Hepatocyte (in vitro differentiated cells): ENCODE measurements at regions not wholly inside any gene's neighbourhood (a gene's known extent, or its start where the extent isn't known, plus 50 kb on each side); places are given as distances from the start of the nearest gene placed in this dataset.
A peak's percentile ranks its signal among the peaks of the same experiment; 100 is the strongest.

Experiments used
- DNase-seq: peaks from one replicate; pipeline ENCODE4 v3.0.0-alpha.2; 2016; ENCODE audit warnings: low spot score
- H2AFZ ChIP-seq: fragments of 200-600 bp; sonication (generic); 2 replicates; pipeline ENCODE4 v1.6.0; 2016; ENCODE audit warnings: antibody characterized with exemption, mild to moderate bottlenecking
- H3K27ac ChIP-seq: fragments of 200-600 bp; sonication (generic); 2 replicates; pipeline ENCODE4 v1.5.1; 2016; ENCODE audit warnings: mild to moderate bottlenecking
- H3K27me3 ChIP-seq: fragments of 200-600 bp; sonication (generic); 2 replicates; pipeline ENCODE4 v1.6.1; 2016
- H3K36me3 ChIP-seq: fragments of 200-600 bp; sonication (generic); replicated peaks from 2 replicates; pipeline ENCODE4 v1.5.1; 2016; ENCODE audit warnings: low read depth; ENCODE audit not compliant: insufficient read depth
- H3K4me1 ChIP-seq: fragments of 200-600 bp; sonication (generic); 2 replicates; pipeline ENCODE4 v1.5.1; 2016; ENCODE audit warnings: mild to moderate bottlenecking, moderate library complexity; ENCODE audit not compliant: insufficient read depth
- H3K4me2 ChIP-seq: fragments of 200-600 bp; sonication (generic); 2 replicates; pipeline ENCODE4 v1.6.0; 2016
- H3K4me3 ChIP-seq: fragments of 200-600 bp; sonication (generic); 2 replicates; pipeline ENCODE4 v1.5.1; 2016; ENCODE audit warnings: mild to moderate bottlenecking
- H3K79me2 ChIP-seq: fragments of 200-600 bp; sonication (generic); 2 replicates; pipeline ENCODE4 v1.6.0; 2017; ENCODE audit warnings: mild to moderate bottlenecking
- H3K9me2 ChIP-seq: fragments of 200-600 bp; sonication (generic); replicated peaks from 2 replicates; pipeline ENCODE4 v1.6.0; 2017; ENCODE audit warnings: mild to moderate bottlenecking; ENCODE audit not compliant: insufficient read depth
- H3K9me3 ChIP-seq: fragments of 200-600 bp; sonication (generic); 2 replicates; pipeline ENCODE4 v1.5.1; 2016; ENCODE audit warnings: low read depth, mild to moderate bottlenecking
- H4K20me1 ChIP-seq: fragments of 200-600 bp; sonication (generic); 2 replicates; pipeline ENCODE4 v1.6.0; 2016; ENCODE audit warnings: mild to moderate bottlenecking; ENCODE audit not compliant: insufficient read depth, poor library complexity, severe bottlenecking
- EZH2 ChIP-seq: fragments of 200-600 bp; sonication (generic); IDR thresholded peaks from 2 replicates; pipeline ENCODE4 v1.6.1; 2016; ENCODE audit warnings: antibody characterized with exemption, mild to moderate bottlenecking, borderline replicate concordance
- EZH2phosphoT487 ChIP-seq: fragments of 200-600 bp; sonication (generic); IDR thresholded peaks from one replicate; pipeline ENCODE4 v1.6.1; 2018; ENCODE audit warnings: antibody characterized with exemption, mild to moderate bottlenecking, low read depth, moderate library complexity; ENCODE audit not compliant: unreplicated experiment, severe bottlenecking
- WGBS: methylation state at CpG from one replicate; pipeline ENCODE4 v1.1.6; 2016; ENCODE audit warnings: low lambda C conversion rate; ENCODE audit errors: missing lambda C conversion rate; 5-methylcytosine and 5-hydroxymethylcytosine counted together
- TF ChIP-seq, protein P1 (sequence below): fragments of 200-600 bp; sonication (generic); IDR thresholded peaks from 2 replicates; pipeline ENCODE4 v1.5.1; 2016; ENCODE audit warnings: antibody characterized with exemption, mild to moderate bottlenecking; ENCODE audit not compliant: poor library complexity

DNA sequence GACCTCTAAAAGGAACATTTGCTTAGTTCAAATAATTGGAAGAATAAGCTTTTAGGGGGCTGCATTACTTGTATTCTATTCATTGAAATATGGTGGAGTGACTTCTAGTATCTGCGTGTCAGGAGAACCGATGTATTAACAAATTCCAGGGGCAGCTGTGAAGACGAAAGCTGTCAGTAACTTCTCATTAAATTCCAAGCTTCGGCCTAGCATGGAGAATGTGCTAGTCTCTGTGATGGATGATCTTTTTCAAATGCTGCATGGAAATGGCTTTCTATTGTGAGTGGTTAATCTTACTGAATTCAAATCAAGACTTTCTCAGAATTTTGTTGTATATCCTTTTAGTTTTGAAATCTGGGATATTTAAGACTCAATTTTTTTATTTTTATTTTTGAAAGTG lies 429.9 kb downstream of the ADGRL2 start:
- Histone ChIP-seq H3K27me3 (no peaks in the 10 kb centered on the region), H3K4me3 (no peak overlapping the region), H2AFZ (no peak overlapping the region), H3K27ac (no peak overlapping the region), H3K9me3 (no peaks in the 10 kb centered on the region), H3K4me1 (peaks cover 11% of the 10 kb centered on the region), H4K20me1 (no peaks in the 10 kb centered on the region), H3K4me2 (no peak overlapping the region), H3K9me2 (no peaks in the 10 kb centered on the region), H3K79me2 (no peaks in the 10 kb centered on the region), H3K36me3 (no peaks in the 10 kb centered on the region)
- TF ChIP-seq, protein P1, sequence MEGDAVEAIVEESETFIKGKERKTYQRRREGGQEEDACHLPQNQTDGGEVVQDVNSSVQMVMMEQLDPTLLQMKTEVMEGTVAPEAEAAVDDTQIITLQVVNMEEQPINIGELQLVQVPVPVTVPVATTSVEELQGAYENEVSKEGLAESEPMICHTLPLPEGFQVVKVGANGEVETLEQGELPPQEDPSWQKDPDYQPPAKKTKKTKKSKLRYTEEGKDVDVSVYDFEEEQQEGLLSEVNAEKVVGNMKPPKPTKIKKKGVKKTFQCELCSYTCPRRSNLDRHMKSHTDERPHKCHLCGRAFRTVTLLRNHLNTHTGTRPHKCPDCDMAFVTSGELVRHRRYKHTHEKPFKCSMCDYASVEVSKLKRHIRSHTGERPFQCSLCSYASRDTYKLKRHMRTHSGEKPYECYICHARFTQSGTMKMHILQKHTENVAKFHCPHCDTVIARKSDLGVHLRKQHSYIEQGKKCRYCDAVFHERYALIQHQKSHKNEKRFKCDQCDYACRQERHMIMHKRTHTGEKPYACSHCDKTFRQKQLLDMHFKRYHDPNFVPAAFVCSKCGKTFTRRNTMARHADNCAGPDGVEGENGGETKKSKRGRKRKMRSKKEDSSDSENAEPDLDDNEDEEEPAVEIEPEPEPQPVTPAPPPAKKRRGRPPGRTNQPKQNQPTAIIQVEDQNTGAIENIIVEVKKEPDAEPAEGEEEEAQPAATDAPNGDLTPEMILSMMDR: no peak
- no peak for TF ChIP-seq EZH2
- TF ChIP-seq EZH2phosphoT487: no peak
- WGBS: 78% methylated on average over 4 of the region's 4 CpGs
- no peak for DNase-seq

- Histone ChIP-seq H3K4me1 (peaks cover 11% of the 10 kb centered on the region), H3K79me2 (no peaks in the 10 kb centered on the region), H4K20me1 (no peaks in the 10 kb centered on the region), H3K27me3 (no peaks in the 10 kb centered on the region), H3K4me2 (no peak overlapping the region), H2AFZ (no peak overlapping the region), H3K36me3 (no peaks in the 10 kb centered on the region), H3K9me2 (no peaks in the 10 kb centered on the region), H3K4me3 (no peak overlapping the region), H3K27ac (peak overlapping the region; percentile 46), H3K9me3 (no peaks in the 10 kb centered on the region)
- TF ChIP-seq, protein P1: no peak
- TF ChIP-seq EZH2phosphoT487: no peak
- no peak for TF ChIP-seq EZH2
- 56% methylated on average over 3 of the region's 3 CpGs for WGBS
- no peak for DNase-seq
Measured at GRCh38 chr1:82227306-82228095, 426.8 kb downstream of the ADGRL2 start.

GRCh38 chr1:82226186-82226505 lies 425.4 kb downstream of the ADGRL2 start:
- DNase-seq: no peak
- no peak overlapping the region for H3K27ac ChIP-seq
- no peaks in the 10 kb centered on the region for H3K9me3 ChIP-seq
- no peak for TF ChIP-seq EZH2phosphoT487
- TF ChIP-seq, protein P1: no peak
- no peak for TF ChIP-seq EZH2
- H3K27me3 ChIP-seq: no peaks in the 10 kb centered on the region
- no peak overlapping the region for H2AFZ ChIP-seq
- no peak overlapping the region for H3K4me3 ChIP-seq
- H3K4me2 ChIP-seq: no peak overlapping the region
- H3K4me1 ChIP-seq: peaks cover 11% of the 10 kb centered on the region
- no peaks in the 10 kb centered on the region for H3K9me2 ChIP-seq
- no peaks in the 10 kb centered on the region for H4K20me1 ChIP-seq
- H3K79me2 ChIP-seq: no peaks in the 10 kb centered on the region
- WGBS: 81% methylated on average over 1 of the region's 1 CpG
- no peaks in the 10 kb centered on the region for H3K36me3 ChIP-seq
